Esophagus muscularis mucosa (tissue), 3 donors: ENCODE measurements at regions not wholly inside any gene's neighbourhood (a gene's known extent, or its start where the extent isn't known, plus 50 kb on each side); places are given as distances from the start of the nearest gene placed in this dataset.
"Not testable (repeated sequence)": the region's sequence is repeated elsewhere in the genome, so short reads cannot be mapped to it uniquely, and the experiment has no call there.

Source experiments
- CTCF ChIP-seq, 3 experiments: fragments of 200-600 bp in 2 of 3; fragments of 450-650 bp in 1 of 3; sonication (generic) in 2 of 3; IDR thresholded peaks; one replicate each; pipeline ENCODE4 v1.5.1; 2017 to 2019; ENCODE audit warnings: antibody characterized with exemption in 3 of 3, mild to moderate bottlenecking in 2 of 3, moderate library complexity in 1 of 3
- POLR2A ChIP-seq: fragments of 450-650 bp; IDR thresholded peaks from one replicate; pipeline ENCODE4 v1.6.1; 2017; ENCODE audit warnings: antibody characterized with exemption, moderate library complexity, mild to moderate bottlenecking, low read depth

DNA sequence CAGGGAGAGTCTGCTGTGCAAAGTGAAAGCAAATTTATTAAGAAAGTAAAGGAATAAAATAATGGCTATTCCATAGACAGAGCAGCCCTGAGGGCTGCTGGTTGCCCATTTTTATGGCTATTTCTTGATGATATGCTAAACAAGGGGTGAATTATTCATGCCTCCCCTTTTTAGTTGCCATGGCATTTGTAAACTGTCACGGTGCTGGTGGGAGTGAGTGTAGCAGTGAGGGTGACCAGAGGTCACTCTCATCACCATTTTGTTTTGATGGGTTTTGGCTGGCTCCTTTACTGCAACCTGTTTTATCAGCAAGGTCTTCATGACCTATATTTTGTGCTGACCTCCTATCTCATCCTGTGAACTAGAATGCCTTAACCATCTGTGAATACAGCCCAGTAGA lies 518.9 kb upstream of the HS3ST1 start:
- not testable (repeated sequence) for TF ChIP-seq CTCF (IDR thresholded peaks at IDR 0.05); POLR2A
